ENCODE measurements at regions not wholly inside any gene's neighbourhood (a gene's known extent, or its start where the extent isn't known, plus 50 kb on each side); places are given as distances from the start of the nearest gene placed in this dataset.

GRCh38 chr11:19313140-19313539 is 72.4 kb upstream of the E2F8 start:
- TF ChIP-seq CTCF (IDR thresholded peaks at IDR 0.05): no peak
- no peak for TF ChIP-seq EZH2 (IDR thresholded peaks at IDR 0.05; ENCODE audit: borderline replicate concordance, insufficient read depth, low read depth, low read length, poor library complexity, severe bottlenecking)

Data from B cell (primary cell).